Upper lobe of left lung (tissue), 4 donors: ENCODE measurements at regions not wholly inside any gene's neighbourhood (a gene's known extent, or its start where the extent isn't known, plus 50 kb on each side); places are given as distances from the start of the nearest gene placed in this dataset.

Experiments
- EP300 ChIP-seq, 4 donors: sonication (generic); formaldehyde crosslinking; IDR thresholded peaks; one replicate each; pipeline ENCODE4 v1.5.1; 2017; ENCODE audit warnings: antibody characterized with exemption in 4 of 4, control low read depth in 2 of 4
- POLR2A ChIP-seq, 4 donors: fragments of 450-650 bp; IDR thresholded peaks; one replicate each; pipeline ENCODE4 v1.5.1; 2016 to 2017; ENCODE audit warnings: antibody characterized with exemption in 4 of 4, mild to moderate bottlenecking in 2 of 4
- POLR2AphosphoS5 ChIP-seq, 2 donors: sonication (generic); formaldehyde crosslinking; IDR thresholded peaks; one replicate each; pipeline ENCODE4 v1.5.1; 2017; ENCODE audit warnings: antibody characterized with exemption in 2 of 2
- TF ChIP-seq, protein P1 (sequence below), 6 experiments: fragments of 450-650 bp in 4 of 6; fragments of 200-600 bp in 2 of 6; sonication (generic) in 2 of 6; IDR thresholded peaks; one replicate each; pipeline ENCODE4 v1.5.1; 2016 to 2019; ENCODE audit warnings: antibody characterized with exemption in 6 of 6

DNA sequence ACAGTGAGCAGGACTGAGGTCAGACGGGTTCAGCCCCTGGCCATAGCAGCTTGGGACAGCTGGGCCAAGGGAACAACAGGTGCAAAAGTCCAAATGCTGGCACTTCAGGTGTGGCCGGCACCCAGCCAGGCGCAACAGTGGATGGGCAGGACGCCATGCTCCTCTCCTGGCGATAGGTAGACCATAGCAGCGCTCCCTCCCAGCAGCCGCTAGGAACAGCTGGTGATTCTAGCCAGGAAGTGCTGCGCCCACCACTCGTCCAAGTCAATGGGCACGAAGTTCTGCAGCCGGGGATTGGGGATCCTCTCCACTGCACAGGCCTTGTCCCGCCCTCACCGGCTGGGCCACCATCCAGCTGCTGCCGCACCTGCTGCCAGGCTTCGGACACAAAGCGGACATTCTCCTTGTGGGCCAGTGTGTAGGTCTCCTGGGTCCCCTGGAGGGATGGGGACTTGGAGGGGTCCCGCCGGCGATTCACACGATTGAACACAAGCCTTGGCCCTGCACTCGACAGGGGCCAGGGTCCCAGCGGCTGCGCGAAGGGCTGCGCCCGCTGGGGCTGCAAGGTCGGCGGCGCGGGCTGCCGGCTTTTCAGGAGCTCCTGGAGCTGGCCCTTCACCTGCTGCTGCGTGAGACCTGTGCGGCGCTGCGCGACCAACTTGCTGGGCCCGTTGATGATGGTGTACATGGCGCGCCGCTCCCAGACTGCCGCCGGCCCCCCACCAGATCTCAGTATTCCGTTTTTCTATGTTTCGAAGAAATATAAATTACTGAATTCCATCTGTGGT, 227.5 kb upstream of the STK26 start:
- TF ChIP-seq POLR2A (IDR thresholded peaks at IDR 0.05) (no peak), POLR2AphosphoS5 (IDR thresholded peaks at IDR 0.05) (no peak), EP300 (IDR thresholded peaks at IDR 0.05) (no peak)
- TF ChIP-seq, protein P1, sequence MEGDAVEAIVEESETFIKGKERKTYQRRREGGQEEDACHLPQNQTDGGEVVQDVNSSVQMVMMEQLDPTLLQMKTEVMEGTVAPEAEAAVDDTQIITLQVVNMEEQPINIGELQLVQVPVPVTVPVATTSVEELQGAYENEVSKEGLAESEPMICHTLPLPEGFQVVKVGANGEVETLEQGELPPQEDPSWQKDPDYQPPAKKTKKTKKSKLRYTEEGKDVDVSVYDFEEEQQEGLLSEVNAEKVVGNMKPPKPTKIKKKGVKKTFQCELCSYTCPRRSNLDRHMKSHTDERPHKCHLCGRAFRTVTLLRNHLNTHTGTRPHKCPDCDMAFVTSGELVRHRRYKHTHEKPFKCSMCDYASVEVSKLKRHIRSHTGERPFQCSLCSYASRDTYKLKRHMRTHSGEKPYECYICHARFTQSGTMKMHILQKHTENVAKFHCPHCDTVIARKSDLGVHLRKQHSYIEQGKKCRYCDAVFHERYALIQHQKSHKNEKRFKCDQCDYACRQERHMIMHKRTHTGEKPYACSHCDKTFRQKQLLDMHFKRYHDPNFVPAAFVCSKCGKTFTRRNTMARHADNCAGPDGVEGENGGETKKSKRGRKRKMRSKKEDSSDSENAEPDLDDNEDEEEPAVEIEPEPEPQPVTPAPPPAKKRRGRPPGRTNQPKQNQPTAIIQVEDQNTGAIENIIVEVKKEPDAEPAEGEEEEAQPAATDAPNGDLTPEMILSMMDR (IDR thresholded peaks at IDR 0.05), result no peak
